Pancreas (tissue), 10 donors: ENCODE measurements at regions not wholly inside any gene's neighbourhood (a gene's known extent, or its start where the extent isn't known, plus 50 kb on each side); places are given as distances from the start of the nearest gene placed in this dataset.

ENCODE experiments used
- ATAC-seq, 4 donors: fragments of 200-7000 bp; cut with Tn5 transposase; one replicate each; pipeline versions ENCODE4 v1.8.0 to v1.9.1; 2020; ENCODE audit warnings: mild to moderate bottlenecking in 4 of 4, moderate library complexity in 4 of 4
- DNase-seq, 6 donors: peaks; one replicate each; pipeline ENCODE4 v3.0.0-alpha.2; 2020
- FAIRE-seq: peaks from 2 replicates; lab custom pipeline; 2012; peaks lifted over from hg19 to GRCh38; lab: Jason Lieb, UNC
- H3K27ac ChIP-seq, 4 donors: fragments of 200-600 bp; sonication (generic); 1 replicate in 3 of 4; 2 replicates in 1 of 4; pipeline versions ENCODE4 v1.5.0 to v1.8.0; 2020
- H3K27me3 ChIP-seq, 4 donors: fragments of 200-600 bp; one replicate each; pipeline ENCODE4 v1.8.0; 2021
- H3K36me3 ChIP-seq, 3 donors: fragments of 200-600 bp; sonication (generic) in 1 of 3; one replicate each; pipeline versions ENCODE4 v1.5.0 to v1.8.0; 2020 to 2021
- H3K4me1 ChIP-seq, 3 donors: fragments of 200-600 bp; one replicate each; pipeline ENCODE4 v1.8.0; 2021
- H3K4me3 ChIP-seq, 4 donors: fragments of 200-600 bp; sonication (generic) in 2 of 4; one replicate each; pipeline versions ENCODE4 v1.5.0 to v1.8.0; 2020 to 2021
- H3K9me3 ChIP-seq, 4 donors: fragments of 200-600 bp; one replicate each; pipeline ENCODE4 v1.8.0; 2021
- WGBS, 2 donors: extraction: QIAGEN DNeasy Blood & Tissue Kit; methylation state at CpG; one replicate each; pipeline ENCODE4 v1.1.7; 2013; 5-methylcytosine and 5-hydroxymethylcytosine counted together
- intact Hi-C, 3 donors: fragments of 100-400 bp; cut with DNase I; formaldehyde crosslinking; loops; one replicate each; pipeline versions ENCODE4 v1.11.1 to v1.14.2; 2022
- TF ChIP-seq, protein P1 (sequence below), 4 donors: fragments of 200-600 bp; sonication (generic) in 3 of 4; IDR thresholded peaks; one replicate each; pipeline versions ENCODE4 v1.5.0 to v1.8.0; 2021; ENCODE audit warnings: antibody characterized with exemption in 4 of 4
- donor health status: healthy with polysubstance abuse.
- donor health status: DM: no; HTN: no; CAD: no; lungs with moderate emphysema.
- donor health status: DM: no; HTN: no; CAD: no.
- donor health status: control.
- donor health status: control.
- donor health status: Bipolar disorder and iron deficiency.
- donor health status: DM: yes; HTN: yes; CAD: no.
- donor health status: DM: no; HTN: no; CAD: no.
- donor health status: DM: no; HTN: no; CAD: no.
- donor health status: DM: yes; HTN: yes; CAD: no.

DNA sequence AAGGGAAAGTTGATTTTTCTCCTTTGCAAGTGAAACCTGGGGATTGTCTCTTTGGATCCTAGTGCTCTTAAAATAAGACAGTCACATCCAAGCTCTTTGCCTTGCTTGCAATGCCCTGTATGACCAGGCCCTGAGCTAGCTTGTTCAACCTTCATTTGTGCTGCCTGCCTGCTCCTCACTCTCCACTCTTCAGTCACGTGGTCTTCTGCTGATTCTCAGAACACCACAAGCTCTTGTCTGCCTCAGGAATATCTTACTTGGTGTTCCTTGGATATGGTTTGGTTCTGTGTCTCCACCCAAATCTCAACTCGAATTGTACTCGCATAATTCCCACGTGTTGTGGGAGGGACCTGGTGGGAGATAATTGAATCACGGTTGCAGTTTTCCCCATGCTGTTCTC, 318.7 kb downstream of the RMST start:
- 69 to 80% methylated on average over 5 of the region's 5 CpGs for WGBS, 2 donors
- intact Hi-C loops = no loop called here

DNA sequence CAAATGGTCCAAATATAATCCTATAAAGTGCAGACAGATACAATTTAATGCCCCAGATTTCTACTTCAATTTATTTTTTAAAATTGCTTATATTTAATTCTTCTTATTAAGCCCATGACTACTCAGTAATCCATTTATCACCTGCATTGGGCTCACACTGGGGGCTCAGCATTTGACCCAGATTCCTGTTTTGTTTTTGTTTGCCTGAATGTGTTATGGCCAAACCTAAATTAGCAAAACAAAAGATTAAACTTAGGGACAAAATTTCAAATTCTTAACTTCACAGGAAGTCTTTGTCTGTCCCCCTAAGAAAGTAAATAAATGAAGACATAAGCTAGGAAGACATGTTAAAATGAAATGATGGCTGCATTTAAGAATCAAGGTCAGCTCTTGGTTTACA, 322.3 kb downstream of the RMST start:
- Histone ChIP-seq H3K4me1 (no peaks in the 10 kb centered on the region), H3K9me3 (no peaks in the 10 kb centered on the region), H3K27me3 (no peaks in the 10 kb centered on the region), H3K4me3 (no peak overlapping the region), H3K27ac (no peak overlapping the region), H3K36me3 (no peaks in the 10 kb centered on the region)
- ATAC-seq (no peak), FAIRE-seq (no peak), DNase-seq (no peak)
- intact Hi-C loops = no loop called here
- TF ChIP-seq, protein P1, sequence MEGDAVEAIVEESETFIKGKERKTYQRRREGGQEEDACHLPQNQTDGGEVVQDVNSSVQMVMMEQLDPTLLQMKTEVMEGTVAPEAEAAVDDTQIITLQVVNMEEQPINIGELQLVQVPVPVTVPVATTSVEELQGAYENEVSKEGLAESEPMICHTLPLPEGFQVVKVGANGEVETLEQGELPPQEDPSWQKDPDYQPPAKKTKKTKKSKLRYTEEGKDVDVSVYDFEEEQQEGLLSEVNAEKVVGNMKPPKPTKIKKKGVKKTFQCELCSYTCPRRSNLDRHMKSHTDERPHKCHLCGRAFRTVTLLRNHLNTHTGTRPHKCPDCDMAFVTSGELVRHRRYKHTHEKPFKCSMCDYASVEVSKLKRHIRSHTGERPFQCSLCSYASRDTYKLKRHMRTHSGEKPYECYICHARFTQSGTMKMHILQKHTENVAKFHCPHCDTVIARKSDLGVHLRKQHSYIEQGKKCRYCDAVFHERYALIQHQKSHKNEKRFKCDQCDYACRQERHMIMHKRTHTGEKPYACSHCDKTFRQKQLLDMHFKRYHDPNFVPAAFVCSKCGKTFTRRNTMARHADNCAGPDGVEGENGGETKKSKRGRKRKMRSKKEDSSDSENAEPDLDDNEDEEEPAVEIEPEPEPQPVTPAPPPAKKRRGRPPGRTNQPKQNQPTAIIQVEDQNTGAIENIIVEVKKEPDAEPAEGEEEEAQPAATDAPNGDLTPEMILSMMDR (IDR thresholded peaks at IDR 0.05) = no peak

More for the DNA sequence above, 318.7 kb downstream of the RMST start:
- DNase-seq = no peak
- Histone ChIP-seq H3K27me3 (no peaks in the 10 kb centered on the region), H3K36me3 (no peaks in the 10 kb centered on the region), H3K27ac (no peak overlapping the region), H3K9me3 (no peaks in the 10 kb centered on the region), H3K4me3 (no peak overlapping the region), H3K4me1 (no peaks in the 10 kb centered on the region)
- no peak for FAIRE-seq
- no peak for ATAC-seq
- TF ChIP-seq, protein P1 (IDR thresholded peaks at IDR 0.05) = no peak

DNA sequence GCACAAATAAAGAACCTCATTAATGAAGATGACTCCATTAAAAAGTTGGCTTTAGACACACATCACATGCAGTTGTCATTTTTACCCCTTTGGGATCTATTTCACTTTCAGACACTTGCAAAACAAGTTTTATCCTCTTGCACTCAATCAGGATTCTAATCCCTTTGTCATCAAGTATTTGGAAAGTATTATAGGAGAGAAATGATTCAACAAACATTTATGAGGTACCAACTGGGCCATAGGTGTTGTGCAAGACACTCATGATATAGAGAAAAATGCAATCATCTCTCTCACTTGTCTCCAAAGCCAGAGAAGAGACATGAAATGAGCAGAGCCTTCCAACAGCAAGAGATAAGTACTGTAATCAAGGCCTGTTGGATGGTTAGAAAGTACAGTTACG, 327.7 kb downstream of the RMST start:
- Histone ChIP-seq H3K36me3 (no peaks in the 10 kb centered on the region), H3K27ac (no peak overlapping the region), H3K4me1 (no peaks in the 10 kb centered on the region), H3K9me3 (peaks cover 0 to 3% (median 0%) of the 10 kb centered on the region in 4 donors), H3K27me3 (no peaks in the 10 kb centered on the region), H3K4me3 (no peak overlapping the region)
- intact Hi-C loops = no loop called here
- FAIRE-seq (no peak), DNase-seq (no peak), ATAC-seq (no peak)
- 85 to 89% methylated on average over 1 of the region's 1 CpG for WGBS, 2 donors
- TF ChIP-seq, protein P1 (IDR thresholded peaks at IDR 0.05) = no peak

DNA sequence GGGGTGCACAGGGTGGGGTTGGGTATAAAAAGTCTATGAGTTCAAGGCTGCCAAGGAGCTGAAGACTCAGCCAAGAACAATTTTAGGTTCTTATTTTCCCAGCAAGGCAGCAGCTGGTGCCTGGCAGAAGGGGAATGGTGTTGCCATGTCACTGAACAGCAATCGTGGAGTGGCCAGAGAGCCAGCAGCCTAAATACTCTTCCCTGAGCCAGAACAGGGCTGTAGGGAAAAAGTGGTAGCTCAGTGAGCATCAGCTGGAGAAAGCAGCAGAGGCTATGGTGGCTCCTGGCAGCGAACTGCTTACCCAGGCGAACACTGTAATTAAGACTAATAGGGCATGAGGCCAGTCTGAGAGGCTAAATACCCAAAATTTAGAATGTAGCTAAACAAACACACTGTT, 334.9 kb downstream of the RMST start:
- intact Hi-C loops = no loop called here
- H3K4me3 ChIP-seq = no peak overlapping the region
- TF ChIP-seq, protein P1 (IDR thresholded peaks at IDR 0.05) = no peak
- no peak overlapping the region for H3K27ac ChIP-seq
- H3K36me3 ChIP-seq = no peaks in the 10 kb centered on the region
- no peaks in the 10 kb centered on the region for H3K27me3 ChIP-seq
- ATAC-seq (no peak), DNase-seq (no peak), FAIRE-seq (no peak)
- no peaks in the 10 kb centered on the region for H3K4me1 ChIP-seq
- H3K9me3 ChIP-seq = peaks cover 0 to under 1% (median 0%) of the 10 kb centered on the region in 4 donors
- 83 to 86% methylated on average over 3 of the region's 3 CpGs for WGBS, 2 donors

DNA sequence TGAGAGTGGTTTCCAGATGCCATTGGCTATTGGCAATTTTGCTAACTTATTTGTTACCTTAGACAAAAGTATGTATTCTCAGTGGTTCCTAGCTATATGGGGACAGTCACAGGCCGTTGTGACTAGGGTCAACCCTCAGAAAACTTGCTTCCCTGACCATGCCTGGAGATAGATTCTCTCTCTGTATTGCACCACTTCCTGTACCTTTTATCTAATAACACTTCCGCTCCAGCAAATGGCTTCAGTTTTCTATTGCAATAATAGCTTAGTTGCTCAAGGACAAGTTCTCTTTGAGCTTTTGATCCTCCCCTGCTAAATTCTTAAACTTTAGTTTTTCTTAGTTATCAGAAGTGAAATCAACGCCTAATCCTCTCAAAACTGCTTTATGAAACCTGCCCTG, 338.0 kb downstream of the RMST start:
- no peaks in the 10 kb centered on the region for H3K9me3 ChIP-seq
- intact Hi-C loops = no loop called here
- no peaks in the 10 kb centered on the region for H3K36me3 ChIP-seq
- no peak overlapping the region for H3K4me3 ChIP-seq
- no peak overlapping the region for H3K27ac ChIP-seq
- no peaks in the 10 kb centered on the region for H3K27me3 ChIP-seq
- DNase-seq = no peak
- no peak for FAIRE-seq
- WGBS, 2 donors = 65 to 70% methylated on average over 3 of the region's 3 CpGs
- TF ChIP-seq, protein P1 (IDR thresholded peaks at IDR 0.05) = no peak
- no peak for ATAC-seq
- H3K4me1 ChIP-seq = no peaks in the 10 kb centered on the region
